MM.1S (cell line): ENCODE measurements at regions not wholly inside any gene's neighbourhood (a gene's known extent, or its start where the extent isn't known, plus 50 kb on each side); places are given as distances from the start of the nearest gene placed in this dataset.

Experiments
- EZH2 ChIP-seq: fragments of 300-600 bp; sonication (generic); optimal IDR thresholded peaks from 2 replicates; pipeline ENCODE3; 2017; ENCODE audit warnings: low read depth, mild to moderate bottlenecking, antibody characterized with exemption, low read length, mixed read lengths
- EZH2phosphoT487 ChIP-seq: fragments of 300-600 bp; sonication (generic); IDR thresholded peaks from 2 replicates; pipeline ENCODE4 v1.6.1; 2018; ENCODE audit warnings: antibody characterized with exemption, low read length
- TF ChIP-seq, protein P1 (sequence below): fragments of 300-600 bp; sonication (generic); IDR thresholded peaks from 2 replicates; pipeline ENCODE4 v1.5.1; 2016; ENCODE audit warnings: antibody characterized with exemption, low read length, mixed read lengths

DNA sequence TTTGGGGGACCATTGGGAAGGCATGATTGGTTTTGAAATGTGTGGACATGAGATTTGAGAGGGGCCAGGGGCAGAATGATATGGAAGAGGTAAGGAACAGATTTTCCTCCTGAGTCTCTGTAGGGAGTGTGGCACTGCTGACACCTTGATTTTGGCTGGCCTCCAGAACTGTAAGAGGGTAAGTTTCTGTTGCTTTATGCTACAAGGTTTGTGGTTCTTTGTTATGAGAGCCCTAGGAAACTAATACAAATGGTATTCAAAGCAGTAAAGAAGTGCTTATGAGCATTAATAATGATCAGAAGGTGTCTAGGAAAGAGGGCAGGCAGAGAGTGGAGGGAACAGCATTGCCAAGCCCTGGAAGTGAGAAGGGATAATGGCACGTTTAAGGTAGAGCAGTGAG is 574.3 kb upstream of the NXPH2 start:
- TF ChIP-seq, protein P1, sequence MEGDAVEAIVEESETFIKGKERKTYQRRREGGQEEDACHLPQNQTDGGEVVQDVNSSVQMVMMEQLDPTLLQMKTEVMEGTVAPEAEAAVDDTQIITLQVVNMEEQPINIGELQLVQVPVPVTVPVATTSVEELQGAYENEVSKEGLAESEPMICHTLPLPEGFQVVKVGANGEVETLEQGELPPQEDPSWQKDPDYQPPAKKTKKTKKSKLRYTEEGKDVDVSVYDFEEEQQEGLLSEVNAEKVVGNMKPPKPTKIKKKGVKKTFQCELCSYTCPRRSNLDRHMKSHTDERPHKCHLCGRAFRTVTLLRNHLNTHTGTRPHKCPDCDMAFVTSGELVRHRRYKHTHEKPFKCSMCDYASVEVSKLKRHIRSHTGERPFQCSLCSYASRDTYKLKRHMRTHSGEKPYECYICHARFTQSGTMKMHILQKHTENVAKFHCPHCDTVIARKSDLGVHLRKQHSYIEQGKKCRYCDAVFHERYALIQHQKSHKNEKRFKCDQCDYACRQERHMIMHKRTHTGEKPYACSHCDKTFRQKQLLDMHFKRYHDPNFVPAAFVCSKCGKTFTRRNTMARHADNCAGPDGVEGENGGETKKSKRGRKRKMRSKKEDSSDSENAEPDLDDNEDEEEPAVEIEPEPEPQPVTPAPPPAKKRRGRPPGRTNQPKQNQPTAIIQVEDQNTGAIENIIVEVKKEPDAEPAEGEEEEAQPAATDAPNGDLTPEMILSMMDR, result no peak
- TF ChIP-seq EZH2phosphoT487 (no peak), EZH2 (no peak)
